WI38 (cell line): ENCODE measurements at regions not wholly inside any gene's neighbourhood (a gene's known extent, or its start where the extent isn't known, plus 50 kb on each side); places are given as distances from the start of the nearest gene placed in this dataset.
A peak's percentile ranks its signal among the peaks of the same experiment; 100 is the strongest.

Experiments used
- H3K4me3 ChIP-seq: 2 replicates; pipeline ENCODE4 v1.5.1; 2011; ENCODE audit warnings: low read depth, mild to moderate bottlenecking, control low read depth, low read length
- TF ChIP-seq, protein P1 (sequence below): IDR thresholded peaks from 2 replicates; pipeline ENCODE4 v1.5.1; 2012; ENCODE audit warnings: low read depth, mild to moderate bottlenecking, control low read depth, low read length

DNA sequence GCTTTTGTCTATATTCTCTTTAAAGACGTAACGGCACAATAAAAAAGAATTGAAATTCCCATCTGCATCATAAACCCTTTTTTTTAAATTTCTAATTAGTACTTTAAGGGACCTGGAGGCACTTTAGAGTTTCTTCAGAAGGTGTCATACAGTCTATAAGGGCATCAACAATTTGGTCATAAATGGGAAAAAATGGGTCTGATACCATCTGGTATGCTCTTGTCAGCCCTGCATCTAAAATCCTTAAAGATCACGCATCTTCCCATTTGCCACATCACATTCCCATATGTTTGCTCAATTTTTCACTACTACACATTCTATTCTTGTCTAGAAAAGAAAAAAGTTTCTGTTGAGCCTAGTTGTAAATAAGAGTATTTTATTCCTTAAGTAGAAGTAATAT lies 53.8 kb downstream of the COX7C start:
- no peak overlapping the region for H3K4me3 ChIP-seq
- TF ChIP-seq, protein P1, sequence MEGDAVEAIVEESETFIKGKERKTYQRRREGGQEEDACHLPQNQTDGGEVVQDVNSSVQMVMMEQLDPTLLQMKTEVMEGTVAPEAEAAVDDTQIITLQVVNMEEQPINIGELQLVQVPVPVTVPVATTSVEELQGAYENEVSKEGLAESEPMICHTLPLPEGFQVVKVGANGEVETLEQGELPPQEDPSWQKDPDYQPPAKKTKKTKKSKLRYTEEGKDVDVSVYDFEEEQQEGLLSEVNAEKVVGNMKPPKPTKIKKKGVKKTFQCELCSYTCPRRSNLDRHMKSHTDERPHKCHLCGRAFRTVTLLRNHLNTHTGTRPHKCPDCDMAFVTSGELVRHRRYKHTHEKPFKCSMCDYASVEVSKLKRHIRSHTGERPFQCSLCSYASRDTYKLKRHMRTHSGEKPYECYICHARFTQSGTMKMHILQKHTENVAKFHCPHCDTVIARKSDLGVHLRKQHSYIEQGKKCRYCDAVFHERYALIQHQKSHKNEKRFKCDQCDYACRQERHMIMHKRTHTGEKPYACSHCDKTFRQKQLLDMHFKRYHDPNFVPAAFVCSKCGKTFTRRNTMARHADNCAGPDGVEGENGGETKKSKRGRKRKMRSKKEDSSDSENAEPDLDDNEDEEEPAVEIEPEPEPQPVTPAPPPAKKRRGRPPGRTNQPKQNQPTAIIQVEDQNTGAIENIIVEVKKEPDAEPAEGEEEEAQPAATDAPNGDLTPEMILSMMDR: no peak

DNA sequence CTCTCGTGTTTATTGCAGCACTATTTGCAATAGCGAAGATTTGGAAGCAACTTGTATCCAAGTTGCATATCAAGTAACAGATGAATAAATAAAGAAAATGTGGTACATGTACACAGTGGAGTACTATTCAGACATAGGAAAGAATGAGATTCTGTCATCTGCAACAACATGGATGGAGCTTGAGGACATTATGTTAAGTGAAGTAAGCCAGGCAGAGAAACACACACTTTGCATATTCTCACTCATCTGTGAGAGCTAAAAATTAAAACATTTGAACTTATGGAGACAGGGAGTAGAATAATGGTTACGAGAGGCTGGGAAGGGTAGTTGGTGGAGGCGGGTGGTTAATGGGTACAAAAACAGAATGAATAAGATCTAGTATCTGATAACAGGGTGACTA lies 56.3 kb downstream of the COX7C start:
- TF ChIP-seq, protein P1: no peak
- H3K4me3 ChIP-seq: no peak overlapping the region

DNA sequence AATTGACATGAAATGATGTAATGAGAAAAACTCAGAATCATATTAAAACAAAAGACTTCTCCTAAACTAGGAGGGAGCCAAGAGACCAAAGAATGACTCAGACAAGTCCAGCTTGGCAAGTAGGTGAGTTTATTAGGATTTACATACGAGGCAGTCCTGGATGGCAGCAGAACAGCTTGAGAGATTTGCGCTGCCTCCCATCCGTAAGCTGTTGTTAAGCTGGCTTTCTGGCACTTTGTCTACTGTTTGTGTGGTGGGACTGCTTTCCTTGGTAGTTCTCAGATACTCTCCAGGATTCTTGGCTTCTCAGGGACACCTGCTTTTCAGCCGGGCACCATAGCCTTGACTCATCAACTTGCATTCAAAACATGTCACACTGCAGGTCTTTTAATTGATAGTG lies 57.6 kb downstream of the COX7C start:
- H3K4me3 ChIP-seq: no peak overlapping the region
- TF ChIP-seq, protein P1: no peak

DNA sequence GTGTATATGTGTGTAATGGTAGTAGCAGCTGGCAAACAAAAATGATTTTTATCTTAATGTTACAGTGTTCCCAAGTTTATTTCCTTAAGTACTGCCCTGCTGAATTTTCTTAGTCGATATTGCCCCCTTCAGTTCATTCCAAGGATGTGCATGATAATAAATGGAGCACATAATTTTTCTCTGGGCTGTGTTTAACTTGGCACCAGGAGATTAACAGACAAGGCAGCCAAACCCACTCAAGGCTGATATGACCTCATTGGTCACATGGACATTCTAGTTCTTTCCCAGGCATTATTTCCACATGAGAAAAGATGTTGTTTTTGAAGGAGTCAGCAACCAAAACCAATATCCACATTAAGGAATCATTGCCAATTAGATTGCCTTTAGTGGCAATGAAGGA lies 61.8 kb downstream of the COX7C start:
- no peak overlapping the region for H3K4me3 ChIP-seq

DNA sequence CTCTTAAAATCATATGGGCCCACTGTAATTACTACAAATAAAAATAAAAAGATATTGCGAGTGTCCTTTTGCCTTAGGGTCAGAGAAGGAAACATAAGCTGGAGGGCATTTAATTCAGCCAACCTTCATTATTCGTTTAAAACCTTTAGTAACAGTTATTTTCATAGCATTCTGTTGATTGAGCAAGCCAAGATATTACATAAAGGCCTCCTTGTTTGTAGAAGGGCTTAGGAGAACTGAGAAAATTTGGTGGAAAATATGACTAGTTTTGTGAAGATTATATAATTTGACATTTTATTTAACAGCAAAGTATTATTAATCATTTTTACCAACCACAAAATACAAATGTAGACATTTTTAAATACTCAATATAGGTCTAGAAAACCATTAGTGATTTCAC lies 62.2 kb downstream of the COX7C start:
- no peak overlapping the region for H3K4me3 ChIP-seq
- TF ChIP-seq, protein P1: no peak

More for the DNA sequence above, 61.8 kb downstream of the COX7C start:
- TF ChIP-seq, protein P1: 0 out of 2 replicates have a peak, but pooled peaks have one; percentile 27

DNA sequence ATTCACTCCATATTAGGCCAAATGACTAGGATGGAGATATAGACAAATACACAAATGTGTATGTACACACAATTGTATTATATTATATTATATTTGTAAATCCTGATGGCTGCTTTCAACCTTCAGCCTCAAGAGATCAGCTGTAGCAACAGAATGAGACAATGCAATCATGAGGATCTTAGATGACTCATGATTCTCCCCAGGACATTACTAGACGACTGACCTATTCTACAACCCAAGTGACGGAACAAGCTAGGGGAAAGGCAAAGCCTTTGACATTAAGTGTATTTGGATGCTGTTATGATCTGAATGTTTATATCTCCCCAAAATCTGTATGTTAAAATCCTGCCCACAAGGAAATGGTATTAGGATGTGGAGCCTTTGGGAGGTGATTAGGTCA lies 66.5 kb downstream of the COX7C start:
- TF ChIP-seq, protein P1: no peak

DNA sequence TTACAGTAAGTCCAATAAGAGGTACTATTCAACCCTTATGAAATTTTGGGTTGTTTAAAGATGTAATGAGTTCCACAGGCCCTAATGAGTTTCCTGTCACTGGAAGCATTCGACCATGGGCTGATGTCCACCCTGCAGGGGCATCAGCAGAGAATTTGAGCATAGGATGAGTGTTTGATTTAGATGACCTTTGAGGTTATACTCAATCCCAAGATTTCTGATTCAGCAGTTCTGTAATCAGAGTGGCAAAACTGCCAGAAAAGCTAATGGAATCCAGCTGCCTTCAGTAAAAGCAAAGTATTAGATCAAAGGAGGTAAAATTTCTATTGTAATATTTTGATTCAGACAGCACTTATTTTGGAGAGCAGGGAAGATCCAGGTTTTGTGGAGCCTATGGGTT lies 68.3 kb downstream of the COX7C start:
- no peak overlapping the region for H3K4me3 ChIP-seq
- TF ChIP-seq, protein P1: no peak

More for the DNA sequence above, 66.5 kb downstream of the COX7C start:
- H3K4me3 ChIP-seq: no peak overlapping the region
